Calu3 (cell line): ENCODE measurements at regions not wholly inside any gene's neighbourhood (a gene's known extent, or its start where the extent isn't known, plus 50 kb on each side); places are given as distances from the start of the nearest gene placed in this dataset.
"Not testable (repeated sequence)": the region's sequence is repeated elsewhere in the genome, so short reads cannot be mapped to it uniquely, and the experiment has no call there.

ENCODE experiments used
- BruUV-seq: library from RNA; stranded (reverse); fragments of 400-500 nt; replicated peaks from 2 replicates; lab custom pipeline; 2021; lab: Mats Ljungman, UMichigan
- CTCF ChIA-PET: fragments of 300-600 bp; sonication (Branson Sonifier 250); formaldehyde crosslinking; loops from one replicate; lab custom pipeline; 2022; ENCODE audit warnings: antibody characterized with exemption; lab: Charles Lee
- DNase-seq: peaks from one replicate; pipeline ENCODE4 v3.0.0; 2022
- H3K27ac Mint-ChIP-seq: one replicate; pipeline ENCODE4 v1.8.0; 2022; ENCODE audit warnings: mixed read lengths; ENCODE audit not compliant: unreplicated experiment
- H3K27me3 Mint-ChIP-seq: one replicate; pipeline ENCODE4 v1.8.0; 2022; ENCODE audit warnings: mixed read lengths; ENCODE audit not compliant: unreplicated experiment
- H3K36me3 Mint-ChIP-seq: one replicate; pipeline ENCODE4 v1.8.0; 2022; ENCODE audit warnings: mild to moderate bottlenecking, moderate library complexity, mixed read lengths; ENCODE audit not compliant: insufficient read depth, unreplicated experiment
- H3K4me1 Mint-ChIP-seq: one replicate; pipeline ENCODE4 v1.8.0; 2022; ENCODE audit warnings: mild to moderate bottlenecking, low read depth, mixed read lengths; ENCODE audit not compliant: unreplicated experiment
- H3K4me3 Mint-ChIP-seq: one replicate; pipeline ENCODE4 v1.8.0; 2022; ENCODE audit warnings: mild to moderate bottlenecking, low read depth, moderate library complexity, mixed read lengths; ENCODE audit not compliant: unreplicated experiment
- H3K9me3 Mint-ChIP-seq: one replicate; pipeline ENCODE4 v1.8.0; 2022; ENCODE audit warnings: low read depth, mixed read lengths; ENCODE audit not compliant: unreplicated experiment
- intact Hi-C: fragments of 100-400 bp; cut with micrococcal nuclease; formaldehyde crosslinking; loops from one replicate; pipeline ENCODE4 v1.10.0; 2022; ENCODE audit not compliant: unreplicated experiment
- TF ChIP-seq, protein P1 (sequence below): fragments of 200-600 bp; IDR thresholded peaks from one replicate; pipeline ENCODE4 v1.8.0; 2022; ENCODE audit warnings: antibody characterized with exemption; ENCODE audit not compliant: unreplicated experiment

DNA sequence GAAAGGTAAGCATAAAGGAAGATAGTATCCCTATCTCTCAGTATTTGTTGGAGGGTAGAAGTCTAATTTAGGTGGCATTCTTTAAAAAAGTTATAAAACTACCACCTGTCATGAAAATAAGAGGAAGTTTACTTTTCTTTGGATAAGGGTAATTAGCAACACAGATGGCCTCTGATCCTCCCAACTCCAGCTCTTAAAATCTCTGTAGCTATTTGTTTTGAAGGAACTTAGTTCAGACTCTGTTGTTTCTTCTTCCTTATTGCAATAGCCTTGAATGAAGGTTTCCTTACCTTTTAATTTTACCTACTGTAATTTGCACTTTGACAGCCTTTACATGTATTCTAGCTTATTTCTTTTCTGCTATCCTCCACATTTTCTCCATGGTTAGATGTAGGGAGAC lies 1261.3 kb downstream of the RAPGEF2 start:
- Mint-ChIP-seq H3K27ac (no peak overlapping the region), H3K9me3 (peaks cover 4% of the 10 kb centered on the region), H3K27me3 (no peaks in the 10 kb centered on the region), H3K4me3 (no peak overlapping the region), H3K36me3 (no peaks in the 10 kb centered on the region), H3K4me1 (peaks cover 11% of the 10 kb centered on the region)
- TF ChIP-seq, protein P1, sequence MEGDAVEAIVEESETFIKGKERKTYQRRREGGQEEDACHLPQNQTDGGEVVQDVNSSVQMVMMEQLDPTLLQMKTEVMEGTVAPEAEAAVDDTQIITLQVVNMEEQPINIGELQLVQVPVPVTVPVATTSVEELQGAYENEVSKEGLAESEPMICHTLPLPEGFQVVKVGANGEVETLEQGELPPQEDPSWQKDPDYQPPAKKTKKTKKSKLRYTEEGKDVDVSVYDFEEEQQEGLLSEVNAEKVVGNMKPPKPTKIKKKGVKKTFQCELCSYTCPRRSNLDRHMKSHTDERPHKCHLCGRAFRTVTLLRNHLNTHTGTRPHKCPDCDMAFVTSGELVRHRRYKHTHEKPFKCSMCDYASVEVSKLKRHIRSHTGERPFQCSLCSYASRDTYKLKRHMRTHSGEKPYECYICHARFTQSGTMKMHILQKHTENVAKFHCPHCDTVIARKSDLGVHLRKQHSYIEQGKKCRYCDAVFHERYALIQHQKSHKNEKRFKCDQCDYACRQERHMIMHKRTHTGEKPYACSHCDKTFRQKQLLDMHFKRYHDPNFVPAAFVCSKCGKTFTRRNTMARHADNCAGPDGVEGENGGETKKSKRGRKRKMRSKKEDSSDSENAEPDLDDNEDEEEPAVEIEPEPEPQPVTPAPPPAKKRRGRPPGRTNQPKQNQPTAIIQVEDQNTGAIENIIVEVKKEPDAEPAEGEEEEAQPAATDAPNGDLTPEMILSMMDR = no peak
- DNase-seq = no peak
- BruUV-seq = no TSS peak
- intact Hi-C loops = loop anchor here (10.0 kb wide), 1 partner anchor 419 kb away; no protein-coding TSS in a partner anchor
- CTCF ChIA-PET = no interaction called here

DNA sequence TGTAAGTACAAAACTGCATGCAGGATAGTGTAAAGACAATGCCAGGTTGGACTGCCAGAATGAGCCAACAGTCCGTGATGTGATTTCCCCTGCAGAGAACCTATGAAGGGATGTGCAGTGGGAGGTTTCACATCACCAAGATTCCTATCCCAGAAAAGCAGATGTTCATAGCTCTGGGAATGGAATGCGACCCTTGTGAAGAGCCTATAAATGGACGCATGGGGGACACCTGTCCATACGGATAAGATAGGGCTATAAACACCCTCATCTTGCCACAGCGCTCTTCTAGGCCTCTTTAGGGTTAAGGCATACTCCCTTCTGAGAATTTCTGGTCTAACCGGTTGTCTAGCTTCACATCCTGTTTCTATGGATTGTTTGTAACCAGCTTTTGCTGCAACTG lies 1261.8 kb downstream of the RAPGEF2 start:
- intact Hi-C loops = loop anchor here (10.0 kb wide), 1 partner anchor 420 kb away; no protein-coding TSS in a partner anchor
- H3K9me3 Mint-ChIP-seq, BruUV-seq, H3K27me3 Mint-ChIP-seq, DNase-seq, CTCF ChIA-PET, H3K27ac Mint-ChIP-seq, H3K36me3 Mint-ChIP-seq, H3K4me3 Mint-ChIP-seq: not testable (repeated sequence)
- peaks cover 11% of the 10 kb centered on the region for H3K4me1 Mint-ChIP-seq

DNA sequence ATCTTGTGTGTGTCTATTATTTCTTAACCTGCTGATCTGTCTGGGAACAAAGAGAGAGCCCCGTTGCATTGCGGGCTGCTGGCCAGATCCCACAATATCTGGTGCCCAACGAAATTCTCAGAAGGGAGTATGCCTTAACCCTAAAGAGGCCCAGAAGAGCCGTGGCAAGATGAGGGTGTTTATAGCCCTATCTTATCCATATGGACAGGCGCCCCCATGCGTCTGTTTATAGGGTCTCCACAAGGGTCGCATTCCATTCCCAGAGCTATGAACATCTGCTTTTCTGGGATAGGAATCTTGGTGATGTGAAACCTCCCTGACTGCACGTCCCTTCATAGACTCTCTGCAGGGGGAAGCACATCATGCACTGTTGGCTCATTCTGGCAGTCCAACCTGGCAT lies 1262.5 kb downstream of the RAPGEF2 start:
- CTCF ChIA-PET, H3K36me3 Mint-ChIP-seq, BruUV-seq, H3K4me3 Mint-ChIP-seq, H3K27ac Mint-ChIP-seq, H3K9me3 Mint-ChIP-seq, H3K27me3 Mint-ChIP-seq: not testable (repeated sequence)
- DNase-seq = peak; percentile 5
- intact Hi-C loops = loop anchor here (10.0 kb wide), 1 partner anchor 421 kb away; no protein-coding TSS in a partner anchor
- H3K4me1 Mint-ChIP-seq = peaks cover 11% of the 10 kb centered on the region

DNA sequence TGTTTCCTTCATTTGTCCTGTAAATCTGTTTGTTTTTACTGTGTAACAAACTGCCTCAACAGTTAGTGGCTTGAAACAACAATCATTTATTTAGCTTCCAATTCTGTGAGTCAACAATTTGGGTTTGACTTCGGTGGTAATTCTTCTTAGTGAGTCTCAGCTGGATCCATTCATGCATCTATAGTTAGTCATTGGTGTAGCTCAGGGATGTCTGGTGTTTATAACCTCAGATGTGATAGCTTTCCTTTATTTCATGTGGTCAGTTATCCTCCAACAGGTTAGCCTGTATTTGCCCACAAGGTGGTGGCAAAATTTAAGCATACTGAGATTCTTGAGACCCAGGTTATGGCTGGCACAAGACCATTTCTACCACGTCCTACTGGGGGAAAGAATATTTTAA lies 1267.2 kb downstream of the RAPGEF2 start:
- Mint-ChIP-seq H3K27ac (no peak overlapping the region), H3K27me3 (no peaks in the 10 kb centered on the region), H3K4me3 (no peak overlapping the region), H3K4me1 (peaks cover 7% of the 10 kb centered on the region), H3K36me3 (no peaks in the 10 kb centered on the region), H3K9me3 (no peaks in the 10 kb centered on the region)
- no TSS peak for BruUV-seq
- CTCF ChIA-PET = no interaction called here
- no peak for DNase-seq
- intact Hi-C loops = no loop called here
- TF ChIP-seq, protein P1 = no peak

DNA sequence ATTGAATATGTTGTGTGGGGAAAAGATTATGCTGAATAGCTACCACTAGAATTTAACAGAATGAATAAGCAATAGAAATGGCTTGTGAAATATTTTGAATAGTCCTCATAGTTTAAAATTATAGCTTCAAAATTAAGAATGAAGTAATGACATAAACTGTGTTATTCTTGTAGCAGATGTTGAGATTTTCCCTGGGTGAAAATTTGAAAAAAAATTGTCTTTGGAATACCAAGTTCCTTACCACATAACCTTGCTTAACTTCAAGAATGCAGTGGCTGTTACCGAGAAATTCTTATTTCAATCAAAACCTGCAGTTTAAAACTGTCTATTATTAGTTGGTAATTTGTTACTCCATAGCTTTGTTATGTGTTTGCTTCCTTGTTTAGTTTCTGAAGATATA lies 1268.6 kb downstream of the RAPGEF2 start:
- no TSS peak for BruUV-seq
- TF ChIP-seq, protein P1 = no peak
- Mint-ChIP-seq H3K4me3 (no peak overlapping the region), H3K27me3 (no peaks in the 10 kb centered on the region), H3K27ac (no peak overlapping the region), H3K36me3 (no peaks in the 10 kb centered on the region), H3K9me3 (no peaks in the 10 kb centered on the region), H3K4me1 (no peaks in the 10 kb centered on the region)
- CTCF ChIA-PET = no interaction called here
- intact Hi-C loops = no loop called here
- no peak for DNase-seq
